Parathyroid adenoma (tissue), 2 donors: ENCODE measurements at regions not wholly inside any gene's neighbourhood (a gene's known extent, or its start where the extent isn't known, plus 50 kb on each side); places are given as distances from the start of the nearest gene placed in this dataset.
"Not testable (repeated sequence)": the region's sequence is repeated elsewhere in the genome, so short reads cannot be mapped to it uniquely, and the experiment has no call there.

Experiments used
- H2AFZ ChIP-seq: fragments of 300-600 bp; sonication (generic); one replicate; pipeline ENCODE4 v1.7.0; 2017; ENCODE audit warnings: antibody characterized with exemption, mild to moderate bottlenecking
- H3K27ac ChIP-seq: fragments of 300-600 bp; sonication (generic); one replicate; pipeline ENCODE4 v1.7.0; 2017
- H3K27me3 ChIP-seq: fragments of 300-600 bp; sonication (generic); one replicate; pipeline ENCODE4 v1.7.0; 2017; ENCODE audit warnings: low read length; ENCODE audit not compliant: control insufficient read depth, insufficient read depth
- H3K36me3 ChIP-seq: fragments of 300-600 bp; sonication (generic); one replicate; pipeline ENCODE4 v1.7.0; 2017; ENCODE audit warnings: low read length; ENCODE audit not compliant: control insufficient read depth, insufficient read depth
- H3K4me1 ChIP-seq: fragments of 300-600 bp; sonication (generic); one replicate; pipeline ENCODE4 v1.7.0; 2017; ENCODE audit warnings: control low read depth
- H3K4me2 ChIP-seq: fragments of 300-600 bp; sonication (generic); one replicate; pipeline ENCODE4 v1.7.0; 2017; ENCODE audit warnings: low read length
- H3K4me3 ChIP-seq: fragments of 300-600 bp; sonication (generic); one replicate; pipeline ENCODE4 v1.7.0; 2017; ENCODE audit warnings: low read depth, low read length
- H3K79me2 ChIP-seq: fragments of 300-600 bp; sonication (generic); one replicate; pipeline ENCODE4 v1.7.0; 2017; ENCODE audit warnings: control low read depth
- H3K9ac ChIP-seq: fragments of 300-600 bp; sonication (generic); one replicate; pipeline ENCODE4 v1.7.0; 2017; ENCODE audit warnings: mild to moderate bottlenecking
- H3K9me3 ChIP-seq: fragments of 300-600 bp; sonication (generic); one replicate; pipeline ENCODE4 v1.7.0; 2017; ENCODE audit warnings: low read length; ENCODE audit not compliant: control insufficient read depth
- TF ChIP-seq, protein P1 (sequence below): fragments of 300-600 bp; sonication (generic); IDR thresholded peaks from one replicate; pipeline ENCODE4 v1.7.0; 2017; ENCODE audit warnings: antibody characterized with exemption, mild to moderate bottlenecking
- donor health status: primary hyperparathyroidism.

DNA sequence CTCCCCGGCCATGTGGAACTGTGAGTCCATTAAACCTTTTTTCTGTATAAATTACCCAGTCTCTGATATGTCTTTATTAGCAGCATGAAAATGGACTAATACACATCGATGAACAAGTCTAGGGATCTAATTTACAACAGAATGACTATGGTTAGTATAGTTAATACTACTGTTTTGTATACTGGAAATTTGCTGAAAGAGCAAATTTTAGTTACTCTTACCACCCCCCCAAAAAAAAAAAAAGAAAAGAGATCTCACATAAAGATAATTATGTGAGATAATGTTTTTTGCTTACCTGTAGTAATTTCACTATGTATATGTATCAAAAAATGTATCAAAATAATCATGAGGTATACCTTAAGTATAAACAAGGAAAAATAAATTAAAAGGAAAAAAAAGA, 199.5 kb upstream of the GRM3 start:
- Histone ChIP-seq H2AFZ (no peak overlapping the region), H3K79me2 (no peaks in the 10 kb centered on the region), H3K9me3 (no peaks in the 10 kb centered on the region), H3K9ac (no peak overlapping the region), H3K4me3 (no peak overlapping the region), H3K4me1 (no peaks in the 10 kb centered on the region), H3K36me3 (no peaks in the 10 kb centered on the region), H3K4me2 (no peak overlapping the region), H3K27ac (no peak overlapping the region), H3K27me3 (no peaks in the 10 kb centered on the region)
- TF ChIP-seq, protein P1, sequence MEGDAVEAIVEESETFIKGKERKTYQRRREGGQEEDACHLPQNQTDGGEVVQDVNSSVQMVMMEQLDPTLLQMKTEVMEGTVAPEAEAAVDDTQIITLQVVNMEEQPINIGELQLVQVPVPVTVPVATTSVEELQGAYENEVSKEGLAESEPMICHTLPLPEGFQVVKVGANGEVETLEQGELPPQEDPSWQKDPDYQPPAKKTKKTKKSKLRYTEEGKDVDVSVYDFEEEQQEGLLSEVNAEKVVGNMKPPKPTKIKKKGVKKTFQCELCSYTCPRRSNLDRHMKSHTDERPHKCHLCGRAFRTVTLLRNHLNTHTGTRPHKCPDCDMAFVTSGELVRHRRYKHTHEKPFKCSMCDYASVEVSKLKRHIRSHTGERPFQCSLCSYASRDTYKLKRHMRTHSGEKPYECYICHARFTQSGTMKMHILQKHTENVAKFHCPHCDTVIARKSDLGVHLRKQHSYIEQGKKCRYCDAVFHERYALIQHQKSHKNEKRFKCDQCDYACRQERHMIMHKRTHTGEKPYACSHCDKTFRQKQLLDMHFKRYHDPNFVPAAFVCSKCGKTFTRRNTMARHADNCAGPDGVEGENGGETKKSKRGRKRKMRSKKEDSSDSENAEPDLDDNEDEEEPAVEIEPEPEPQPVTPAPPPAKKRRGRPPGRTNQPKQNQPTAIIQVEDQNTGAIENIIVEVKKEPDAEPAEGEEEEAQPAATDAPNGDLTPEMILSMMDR = no peak

DNA sequence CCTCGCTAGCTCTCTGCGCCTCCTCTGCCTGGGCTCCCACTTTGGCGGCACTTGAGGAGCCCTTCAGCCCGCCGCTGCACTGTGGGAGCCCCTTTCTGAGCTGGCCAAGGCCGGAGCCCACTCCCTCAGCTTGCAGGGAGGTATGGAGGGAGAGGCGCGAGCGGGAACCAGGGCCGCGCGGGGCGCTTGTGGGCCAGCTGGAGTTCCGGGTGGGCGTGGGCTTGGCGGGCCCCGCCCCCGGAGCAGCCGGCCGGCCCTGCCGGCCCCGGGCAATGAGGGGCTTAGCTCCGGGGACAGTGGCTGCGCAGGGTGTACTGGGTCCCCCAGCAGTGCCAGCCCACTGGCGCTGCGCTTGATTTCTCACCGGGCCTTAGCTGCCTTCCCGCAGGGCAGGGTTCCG, 203.3 kb upstream of the GRM3 start:
- not testable (repeated sequence) for H3K4me3 ChIP-seq, H2AFZ ChIP-seq, H3K4me1 ChIP-seq, H3K27ac ChIP-seq, H3K27me3 ChIP-seq, H3K79me2 ChIP-seq, H3K9ac ChIP-seq, H3K9me3 ChIP-seq, H3K4me2 ChIP-seq, H3K36me3 ChIP-seq

DNA sequence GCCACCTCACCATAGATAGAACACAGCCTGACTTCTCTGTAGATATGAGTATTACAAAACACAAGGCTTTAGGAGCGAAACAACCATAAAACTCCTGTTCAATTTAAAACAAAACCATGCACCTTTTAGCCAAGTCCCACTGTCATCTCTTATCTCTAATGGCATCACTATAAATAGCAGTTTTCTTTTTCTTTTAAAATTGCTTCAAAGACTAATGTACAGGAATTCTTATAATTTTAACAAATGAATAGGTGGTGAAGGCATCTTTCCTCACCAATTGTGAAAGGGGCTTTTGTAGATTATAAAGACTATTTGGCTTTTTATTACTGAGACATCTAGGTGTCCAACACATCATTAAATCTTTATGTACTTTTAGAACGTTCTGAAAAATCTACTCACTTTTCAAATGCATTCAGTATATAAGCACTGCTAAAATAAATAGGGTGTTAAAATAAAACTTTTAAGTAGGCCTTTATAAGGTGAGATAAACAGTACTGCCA, 205.7 kb upstream of the GRM3 start:
- Histone ChIP-seq H3K4me2 (no peak overlapping the region), H2AFZ (no peak overlapping the region)

DNA sequence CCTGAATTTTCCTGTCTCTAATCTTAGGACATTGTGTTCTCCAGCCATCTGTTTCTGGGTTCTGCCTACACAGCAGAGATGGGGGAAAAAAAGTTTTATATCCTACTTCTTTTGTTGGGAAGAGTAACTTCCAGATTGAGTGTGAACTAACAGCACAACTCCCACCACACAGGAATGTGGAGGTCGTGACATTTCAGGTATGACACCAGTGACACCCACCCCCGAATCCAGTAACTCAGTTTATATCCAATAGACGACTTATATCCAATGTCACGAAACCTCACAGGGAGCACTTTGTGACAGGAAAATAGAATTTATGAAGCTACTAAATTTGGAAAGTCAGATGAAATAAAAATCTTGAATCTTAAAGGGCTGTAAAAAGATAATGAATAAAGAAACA, 211.9 kb upstream of the GRM3 start:
- TF ChIP-seq, protein P1 = no peak
- Histone ChIP-seq H2AFZ (no peak overlapping the region), H3K36me3 (no peaks in the 10 kb centered on the region), H3K79me2 (no peaks in the 10 kb centered on the region), H3K9ac (no peak overlapping the region), H3K4me2 (no peak overlapping the region), H3K27me3 (no peaks in the 10 kb centered on the region), H3K4me3 (no peak overlapping the region), H3K9me3 (no peaks in the 10 kb centered on the region), H3K27ac (no peak overlapping the region), H3K4me1 (no peaks in the 10 kb centered on the region)

More for the DNA sequence above, 205.7 kb upstream of the GRM3 start:
- Histone ChIP-seq H3K27ac (no peak overlapping the region), H3K79me2 (no peaks in the 10 kb centered on the region), H3K9me3 (no peaks in the 10 kb centered on the region), H3K9ac (no peak overlapping the region), H3K4me1 (no peaks in the 10 kb centered on the region), H3K36me3 (no peaks in the 10 kb centered on the region), H3K4me3 (no peak overlapping the region), H3K27me3 (no peaks in the 10 kb centered on the region)
- TF ChIP-seq, protein P1 = no peak

DNA sequence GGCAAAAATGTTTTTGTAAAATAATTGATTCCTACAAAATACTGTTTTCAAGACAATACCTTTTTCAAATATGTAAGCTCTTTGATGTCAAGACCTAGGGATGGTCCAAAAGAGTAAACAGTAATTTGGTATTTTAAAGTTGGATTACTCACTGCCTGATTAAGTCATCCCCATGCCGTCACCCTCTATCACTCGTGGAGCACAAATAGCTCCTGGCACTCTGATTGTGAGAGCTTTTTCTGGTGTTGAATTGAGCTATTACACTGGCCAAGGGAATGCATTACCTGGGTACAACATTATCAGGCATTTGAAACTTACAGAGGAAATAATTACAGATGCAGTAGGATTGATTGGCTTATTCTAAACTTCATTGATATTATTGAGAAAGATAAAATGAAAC, 231.9 kb upstream of the GRM3 start:
- no peaks in the 10 kb centered on the region for H3K4me1 ChIP-seq
- no peaks in the 10 kb centered on the region for H3K27me3 ChIP-seq
- H3K9ac ChIP-seq = no peak overlapping the region
- no peaks in the 10 kb centered on the region for H3K9me3 ChIP-seq
- TF ChIP-seq, protein P1 = no peak
- no peaks in the 10 kb centered on the region for H3K36me3 ChIP-seq
- no peak overlapping the region for H3K27ac ChIP-seq
- H3K79me2 ChIP-seq = no peaks in the 10 kb centered on the region
- no peak overlapping the region for H3K4me3 ChIP-seq
- H3K4me2 ChIP-seq = no peak overlapping the region
- H2AFZ ChIP-seq = no peak overlapping the region
